ENCODE measurements at regions not wholly inside any gene's neighbourhood (a gene's known extent, or its start where the extent isn't known, plus 50 kb on each side); places are given as distances from the start of the nearest gene placed in this dataset.

DNA sequence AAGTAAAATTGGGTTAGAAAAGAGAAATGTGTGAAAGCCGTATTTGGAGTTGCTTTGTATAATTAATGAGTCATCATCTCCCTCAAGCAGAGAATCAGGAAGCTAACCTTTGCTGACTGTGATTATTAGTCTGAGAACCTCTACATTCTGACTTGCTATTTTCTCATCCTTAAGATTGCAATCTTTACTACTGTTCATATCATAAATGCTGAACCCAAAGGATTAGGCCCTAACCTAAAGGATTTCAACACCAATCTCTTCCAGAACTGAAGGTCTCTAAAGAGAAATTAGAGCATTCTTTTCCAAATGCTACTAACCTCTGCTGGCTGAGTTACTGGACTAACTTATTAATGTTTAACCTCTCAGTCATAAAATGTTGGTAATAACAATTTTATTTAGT lies 538.1 kb upstream of the MEF2C start:
- Mint-ChIP-seq H3K9me3 (ENCODE audit: unreplicated experiment) (no peaks in the 10 kb centered on the region), H3K4me1 (ENCODE audit: low read depth, unreplicated experiment) (peaks cover 10% of the 10 kb centered on the region), H3K27ac (ENCODE audit: unreplicated experiment) (no peak overlapping the region), H3K4me3 (ENCODE audit: unreplicated experiment) (no peak overlapping the region), H3K27me3 (ENCODE audit: unreplicated experiment) (peaks cover 2% of the 10 kb centered on the region), H3K36me3 (ENCODE audit: unreplicated experiment) (no peaks in the 10 kb centered on the region)
- DNase-seq = no peak
- no peak for TF ChIP-seq CTCF (IDR thresholded peaks at IDR 0.05; ENCODE audit: partially characterized antibody, unreplicated experiment)

DNA sequence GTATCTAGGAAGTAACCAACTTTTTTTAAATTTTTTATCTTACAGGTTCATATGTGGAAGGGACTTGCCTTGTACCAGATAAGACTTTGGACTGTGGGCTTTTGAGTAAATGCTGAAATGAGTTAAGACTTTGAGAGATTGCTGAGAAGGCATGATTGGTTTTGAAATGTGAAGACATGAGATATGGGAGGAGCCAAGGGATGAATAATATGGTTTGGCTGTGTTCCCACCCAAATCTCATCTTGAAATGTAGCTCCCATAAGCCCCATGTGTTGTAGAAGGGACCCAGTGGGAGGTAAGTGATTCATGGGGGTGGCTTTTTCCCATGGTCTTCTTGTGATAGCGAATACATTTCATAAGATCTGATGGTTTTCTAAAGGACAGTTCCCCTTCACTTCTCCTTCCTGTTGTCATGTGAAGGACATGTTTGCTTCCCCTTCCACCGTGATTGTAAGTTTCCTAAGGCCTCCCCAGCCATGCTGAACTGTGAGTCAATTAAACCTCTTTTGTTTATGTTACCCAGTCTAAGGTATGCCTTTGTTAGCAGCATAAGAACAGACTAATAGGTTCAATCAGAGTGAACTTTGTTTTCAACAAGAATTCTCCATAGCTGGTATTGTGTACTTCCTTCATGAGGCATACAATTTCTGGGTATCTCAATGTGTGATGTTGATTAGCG lies 535.6 kb upstream of the MEF2C start:
- Mint-ChIP-seq H3K27ac (ENCODE audit: unreplicated experiment) (no peak overlapping the region), H3K36me3 (ENCODE audit: unreplicated experiment) (no peaks in the 10 kb centered on the region), H3K9me3 (ENCODE audit: unreplicated experiment) (no peaks in the 10 kb centered on the region), H3K4me3 (ENCODE audit: unreplicated experiment) (no peak overlapping the region), H3K4me1 (ENCODE audit: low read depth, unreplicated experiment) (peaks cover 10% of the 10 kb centered on the region), H3K27me3 (ENCODE audit: unreplicated experiment) (peaks cover 2% of the 10 kb centered on the region)
- TF ChIP-seq CTCF (IDR thresholded peaks at IDR 0.05; ENCODE audit: partially characterized antibody, unreplicated experiment) = no peak
- no peak for DNase-seq

- no peak for TF ChIP-seq CTCF (IDR thresholded peaks at IDR 0.05; ENCODE audit: partially characterized antibody, unreplicated experiment)
- Mint-ChIP-seq H3K9me3 (ENCODE audit: unreplicated experiment) (no peaks in the 10 kb centered on the region), H3K4me1 (ENCODE audit: low read depth, unreplicated experiment) (peaks cover 10% of the 10 kb centered on the region), H3K27ac (ENCODE audit: unreplicated experiment) (no peak overlapping the region), H3K36me3 (ENCODE audit: unreplicated experiment) (no peaks in the 10 kb centered on the region), H3K4me3 (ENCODE audit: unreplicated experiment) (no peak overlapping the region), H3K27me3 (ENCODE audit: unreplicated experiment) (peaks cover 2% of the 10 kb centered on the region)
- DNase-seq = no peak
Measured at GRCh38 chr5:89417990-89418389, 535.0 kb upstream of the MEF2C start.

- no peak overlapping the region for H3K4me3 Mint-ChIP-seq (ENCODE audit: unreplicated experiment)
- H3K36me3 Mint-ChIP-seq (ENCODE audit: unreplicated experiment) = no peaks in the 10 kb centered on the region
- TF ChIP-seq CTCF (IDR thresholded peaks at IDR 0.05; ENCODE audit: partially characterized antibody, unreplicated experiment) = no peak
- no peaks in the 10 kb centered on the region for H3K9me3 Mint-ChIP-seq (ENCODE audit: unreplicated experiment)
- no peak overlapping the region for H3K27ac Mint-ChIP-seq (ENCODE audit: unreplicated experiment)
- peaks cover 10% of the 10 kb centered on the region for H3K4me1 Mint-ChIP-seq (ENCODE audit: low read depth, unreplicated experiment)
- DNase-seq = no peak
- peaks cover 2% of the 10 kb centered on the region for H3K27me3 Mint-ChIP-seq (ENCODE audit: unreplicated experiment)
Measured at GRCh38 chr5:89417515-89417914, 534.5 kb upstream of the MEF2C start.

GRCh38 chr5:89411891-89412290 lies 528.9 kb upstream of the MEF2C start:
- TF ChIP-seq CTCF (IDR thresholded peaks at IDR 0.05; ENCODE audit: partially characterized antibody, unreplicated experiment) = no peak
- no peak overlapping the region for H3K4me3 Mint-ChIP-seq (ENCODE audit: unreplicated experiment)

More at GRCh38 chr5:89411891-89412290, 528.9 kb upstream of the MEF2C start:
- no peaks in the 10 kb centered on the region for H3K36me3 Mint-ChIP-seq (ENCODE audit: unreplicated experiment)
- no peaks in the 10 kb centered on the region for H3K9me3 Mint-ChIP-seq (ENCODE audit: unreplicated experiment)
- H3K27me3 Mint-ChIP-seq (ENCODE audit: unreplicated experiment) = no peaks in the 10 kb centered on the region
- H3K27ac Mint-ChIP-seq (ENCODE audit: unreplicated experiment) = no peak overlapping the region
- DNase-seq = no peak
- peaks cover 3% of the 10 kb centered on the region for H3K4me1 Mint-ChIP-seq (ENCODE audit: low read depth, unreplicated experiment)
